NCI-H2171 (cell line): ENCODE measurements at regions not wholly inside any gene's neighbourhood (a gene's known extent, or its start where the extent isn't known, plus 50 kb on each side); places are given as distances from the start of the nearest gene placed in this dataset.

Experiments used
- DNase-seq: peaks from one replicate; lab custom pipeline; 2025; lab: John Stamatoyannopoulos, UW

GRCh38 chrX:85529141-85529540, 149.7 kb upstream of the POF1B start:
- DNase-seq, result peak; percentile 1

GRCh38 chrX:85517994-85518718, 138.7 kb upstream of the POF1B start:
- DNase-seq, result no peak

GRCh38 chrX:85516131-85516530, 136.7 kb upstream of the POF1B start:
- no peak for DNase-seq

- no peak for DNase-seq
These were observed 127.4 kb upstream of the POF1B start for GRCh38 chrX:85506871-85507270.

GRCh38 chrX:85505801-85506200, 126.3 kb upstream of the POF1B start:
- DNase-seq, result no peak

GRCh38 chrX:85504381-85504780, 124.9 kb upstream of the POF1B start:
- no peak for DNase-seq

GRCh38 chrX:85503258-85504158, 124.0 kb upstream of the POF1B start:
- DNase-seq, result no peak

- DNase-seq, result no peak
These were observed 121.9 kb upstream of the POF1B start for GRCh38 chrX:85501349-85501748.

GRCh38 chrX:85499400-85499799, 119.9 kb upstream of the POF1B start:
- no peak for DNase-seq

- no peak for DNase-seq
These were observed 114.4 kb upstream of the POF1B start for GRCh38 chrX:85493821-85494220.

GRCh38 chrX:85454295-85454694, 74.8 kb upstream of the POF1B start:
- no peak for DNase-seq

- DNase-seq, result no peak
These were observed 65.1 kb upstream of the POF1B start for GRCh38 chrX:85444613-85445012.
